Midbrain (tissue), 1 donor: ENCODE measurements at regions not wholly inside any gene's neighbourhood (a gene's known extent, or its start where the extent isn't known, plus 50 kb on each side); places are given as distances from the start of the nearest gene placed in this dataset.

Source experiments
- DNase-seq: peaks from one replicate; lab custom pipeline; 2025; lab: John Stamatoyannopoulos, UW

- DNase-seq = no peak
Measured at GRCh38 chr6:15042938-15043337, 202.9 kb upstream of the JARID2 start.

GRCh38 chr6:15044146-15044882 lies 201.6 kb upstream of the JARID2 start:
- no peak for DNase-seq

- DNase-seq = no peak
Measured at GRCh38 chr6:15044948-15045347, 200.9 kb upstream of the JARID2 start.

- no peak for DNase-seq
Measured at GRCh38 chr6:15046751-15047150, 199.1 kb upstream of the JARID2 start.

- DNase-seq = no peak
Measured at GRCh38 chr6:15048367-15048766, 197.5 kb upstream of the JARID2 start.

- DNase-seq = no peak
Measured at GRCh38 chr6:15058200-15059061, 187.4 kb upstream of the JARID2 start.

- no peak for DNase-seq
Measured at GRCh38 chr6:15061180-15061641, 184.7 kb upstream of the JARID2 start.

- no peak for DNase-seq
Measured at GRCh38 chr6:15061908-15062515, 183.9 kb upstream of the JARID2 start.

- no peak for DNase-seq
Measured at GRCh38 chr6:15062516-15063252, 183.2 kb upstream of the JARID2 start.

- no peak for DNase-seq
Measured at GRCh38 chr6:15063253-15063853, 182.5 kb upstream of the JARID2 start.

GRCh38 chr6:15065261-15065989 lies 180.4 kb upstream of the JARID2 start:
- no peak for DNase-seq

GRCh38 chr6:15066089-15066758 lies 179.6 kb upstream of the JARID2 start:
- DNase-seq = no peak

GRCh38 chr6:15073344-15073789 lies 172.5 kb upstream of the JARID2 start:
- peak; percentile 45 for DNase-seq

- DNase-seq = peak; percentile 39
Measured at GRCh38 chr6:15073883-15074465, 171.9 kb upstream of the JARID2 start.

GRCh38 chr6:15074806-15075205 lies 171.1 kb upstream of the JARID2 start:
- no peak for DNase-seq

- no peak for DNase-seq
Measured at GRCh38 chr6:15076565-15076964, 169.3 kb upstream of the JARID2 start.

GRCh38 chr6:15077006-15077405 lies 168.9 kb upstream of the JARID2 start:
- no peak for DNase-seq

GRCh38 chr6:15077961-15078360 lies 167.9 kb upstream of the JARID2 start:
- no peak for DNase-seq

- no peak for DNase-seq
Measured at GRCh38 chr6:15079288-15079817, 166.5 kb upstream of the JARID2 start.

- DNase-seq = no peak
Measured at GRCh38 chr6:15080895-15081294, 165.0 kb upstream of the JARID2 start.
